GM12865 (cell line): ENCODE measurements at regions not wholly inside any gene's neighbourhood (a gene's known extent, or its start where the extent isn't known, plus 50 kb on each side); places are given as distances from the start of the nearest gene placed in this dataset.

Source experiments
- DNase-seq: peaks from one replicate; pipeline ENCODE4 v3.0.0; 2010; ENCODE audit warnings: low read depth
- H3K4me3 ChIP-seq: 2 replicates; pipeline ENCODE4 v1.5.1; 2011; ENCODE audit warnings: mild to moderate bottlenecking, low read depth, low read length, control low read depth
- TF ChIP-seq, protein P1 (sequence below): IDR thresholded peaks from 2 replicates; pipeline ENCODE4 v1.5.1; 2011; ENCODE audit warnings: low read length, control low read depth, low read depth, inconsistent platforms; ENCODE audit not compliant: insufficient read depth; ENCODE audit errors: missing control alignments

DNA sequence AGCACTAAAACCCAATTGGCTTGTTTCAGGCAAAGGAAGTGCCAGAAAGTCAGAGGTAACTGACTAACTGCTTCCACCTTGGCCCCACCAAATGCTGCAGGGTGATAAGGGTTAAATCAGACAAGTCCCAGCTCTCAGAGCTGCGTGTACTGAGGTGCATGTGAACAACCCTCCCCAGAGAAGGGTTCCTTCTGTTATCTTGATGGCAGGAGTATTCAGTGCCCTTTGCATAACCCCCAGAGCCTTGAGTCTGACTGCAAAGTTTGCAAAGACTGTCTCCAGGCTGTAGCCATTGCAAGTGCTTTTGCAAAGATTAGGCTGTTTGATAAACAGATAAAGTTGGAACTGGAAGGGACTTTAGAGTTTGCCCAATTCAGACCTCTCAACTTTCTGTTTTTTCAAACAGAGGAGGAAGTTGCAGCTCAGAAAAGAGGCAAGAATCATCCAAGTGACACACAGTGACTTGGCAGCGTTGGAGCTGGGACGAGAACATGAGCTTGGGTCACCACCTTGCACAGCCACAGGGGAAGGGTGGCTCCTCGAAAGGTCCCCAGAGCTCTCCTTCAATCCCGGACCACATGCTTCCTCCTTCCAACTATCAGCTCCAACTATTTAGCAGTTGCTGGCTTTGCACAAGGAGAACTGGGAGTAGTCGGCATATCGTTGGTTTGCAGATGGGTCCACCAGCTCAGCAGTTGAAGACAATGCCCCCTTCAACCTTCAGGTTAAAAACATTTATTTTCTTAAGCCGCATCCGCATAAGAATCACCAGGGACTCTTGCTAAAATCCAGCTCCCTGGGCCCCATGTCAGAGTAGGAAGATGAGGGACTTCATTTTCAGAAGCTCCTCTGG lies 224.8 kb upstream of the HES1 start:
- H3K4me3 ChIP-seq: no peak overlapping the region
- TF ChIP-seq, protein P1, sequence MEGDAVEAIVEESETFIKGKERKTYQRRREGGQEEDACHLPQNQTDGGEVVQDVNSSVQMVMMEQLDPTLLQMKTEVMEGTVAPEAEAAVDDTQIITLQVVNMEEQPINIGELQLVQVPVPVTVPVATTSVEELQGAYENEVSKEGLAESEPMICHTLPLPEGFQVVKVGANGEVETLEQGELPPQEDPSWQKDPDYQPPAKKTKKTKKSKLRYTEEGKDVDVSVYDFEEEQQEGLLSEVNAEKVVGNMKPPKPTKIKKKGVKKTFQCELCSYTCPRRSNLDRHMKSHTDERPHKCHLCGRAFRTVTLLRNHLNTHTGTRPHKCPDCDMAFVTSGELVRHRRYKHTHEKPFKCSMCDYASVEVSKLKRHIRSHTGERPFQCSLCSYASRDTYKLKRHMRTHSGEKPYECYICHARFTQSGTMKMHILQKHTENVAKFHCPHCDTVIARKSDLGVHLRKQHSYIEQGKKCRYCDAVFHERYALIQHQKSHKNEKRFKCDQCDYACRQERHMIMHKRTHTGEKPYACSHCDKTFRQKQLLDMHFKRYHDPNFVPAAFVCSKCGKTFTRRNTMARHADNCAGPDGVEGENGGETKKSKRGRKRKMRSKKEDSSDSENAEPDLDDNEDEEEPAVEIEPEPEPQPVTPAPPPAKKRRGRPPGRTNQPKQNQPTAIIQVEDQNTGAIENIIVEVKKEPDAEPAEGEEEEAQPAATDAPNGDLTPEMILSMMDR: no peak
- DNase-seq: no peak

GRCh38 chr3:193911784-193912340 lies 224.1 kb upstream of the HES1 start:
- TF ChIP-seq, protein P1: no peak
- no peak overlapping the region for H3K4me3 ChIP-seq
- no peak for DNase-seq

DNA sequence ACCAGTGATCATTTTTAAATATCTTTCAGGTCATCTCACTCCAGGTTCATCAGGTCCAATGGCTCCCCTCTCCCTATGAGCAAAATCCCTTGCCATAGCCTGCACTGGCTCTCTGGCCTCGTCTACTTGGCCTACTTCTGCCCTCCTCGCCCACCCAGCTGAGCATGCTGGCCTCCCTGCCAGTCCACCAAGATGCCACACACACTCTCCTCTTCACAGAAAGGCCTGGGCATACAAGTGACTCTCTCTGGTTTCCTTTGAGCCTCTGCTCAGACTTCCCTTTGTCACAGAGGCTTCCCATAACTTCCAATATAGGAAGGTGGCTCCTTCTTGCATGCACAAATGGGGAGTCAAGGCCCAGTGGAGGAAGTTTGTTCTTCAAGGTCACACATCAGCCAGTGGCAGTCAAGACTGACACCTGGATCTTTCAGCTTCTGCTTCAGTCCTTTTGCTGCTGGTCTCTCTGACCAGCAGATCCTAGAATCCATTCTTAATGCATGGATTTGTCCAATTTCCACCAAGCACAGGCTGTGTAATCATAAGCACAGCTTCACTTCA lies 223.2 kb upstream of the HES1 start:
- DNase-seq: no peak
- TF ChIP-seq, protein P1: no peak
- H3K4me3 ChIP-seq: no peak overlapping the region

DNA sequence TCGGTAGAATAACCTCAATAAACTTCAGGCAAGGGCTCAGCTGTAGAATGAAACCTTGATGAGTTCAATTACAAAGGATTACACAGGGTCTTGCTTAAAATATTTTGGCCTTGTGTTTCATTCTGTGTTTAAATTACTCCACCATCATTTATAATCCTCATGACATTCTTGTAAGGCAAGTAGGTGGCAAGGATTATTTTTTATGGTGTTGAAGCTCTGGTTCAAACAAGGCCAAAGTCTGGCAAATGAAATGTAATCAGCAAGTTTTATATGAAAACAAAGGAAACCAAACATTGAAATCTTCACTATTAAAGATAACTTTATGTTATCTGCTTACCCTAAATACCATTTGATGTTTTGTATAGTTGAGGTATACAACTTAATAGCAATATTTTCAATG lies 221.3 kb upstream of the HES1 start:
- no peak for DNase-seq
- TF ChIP-seq, protein P1: no peak
- H3K4me3 ChIP-seq: no peak overlapping the region

DNA sequence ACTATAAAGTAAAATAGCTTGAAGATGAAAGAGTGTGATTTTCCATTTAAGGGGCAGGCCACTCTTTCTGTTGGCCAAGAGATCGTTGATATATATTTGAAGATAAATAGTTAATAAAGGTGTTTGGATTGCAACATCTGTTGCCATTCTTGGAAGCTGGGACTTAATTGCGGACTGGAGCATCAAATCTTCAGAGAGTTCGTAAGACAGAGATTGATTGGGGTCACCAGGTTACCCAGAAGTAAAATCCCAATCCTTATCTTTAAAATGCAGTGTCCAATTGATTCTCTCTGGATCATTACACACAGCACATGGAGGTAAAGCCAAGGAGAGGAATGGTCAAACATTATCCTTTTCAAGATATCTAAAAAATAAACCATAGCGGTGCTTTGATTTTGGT lies 220.8 kb upstream of the HES1 start:
- no peak overlapping the region for H3K4me3 ChIP-seq
- TF ChIP-seq, protein P1: no peak
- DNase-seq: no peak

DNA sequence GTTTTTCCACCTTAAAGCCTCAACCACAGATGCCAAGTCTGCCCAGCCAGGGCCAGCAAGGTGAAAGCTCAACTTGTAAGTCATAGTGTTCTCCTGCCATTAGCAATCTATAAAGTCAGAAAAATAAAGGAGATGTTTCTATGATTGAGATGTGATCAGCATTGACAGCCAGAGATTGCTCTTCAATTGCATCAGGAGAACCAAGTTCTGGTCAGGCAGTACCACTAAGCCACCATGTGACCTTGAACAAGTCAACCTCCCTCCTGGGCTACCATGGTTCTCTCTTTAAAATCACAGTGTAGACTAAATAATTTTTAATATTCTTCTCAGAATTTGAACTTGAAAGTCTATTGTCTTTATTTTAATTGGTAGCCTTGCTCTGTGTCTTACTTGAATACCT lies 220.3 kb upstream of the HES1 start:
- TF ChIP-seq, protein P1: no peak
- no peak for DNase-seq

GRCh38 chr3:193917158-193917557 lies 218.8 kb upstream of the HES1 start:
- H3K4me3 ChIP-seq: no peak overlapping the region
- TF ChIP-seq, protein P1: no peak
- DNase-seq: no peak

More for the DNA sequence above, 220.3 kb upstream of the HES1 start:
- H3K4me3 ChIP-seq: no peak overlapping the region
